ENCODE measurements at regions not wholly inside any gene's neighbourhood (a gene's known extent, or its start where the extent isn't known, plus 50 kb on each side); places are given as distances from the start of the nearest gene placed in this dataset.
A peak's percentile ranks its signal among the peaks of the same experiment; 100 is the strongest.

- H3K4me3 ChIP-seq (ENCODE audit: control insufficient read depth, low read depth, low read length): no peak overlapping the region
- TF ChIP-seq CTCF (conservative IDR thresholded peaks at IDR 0.05; ENCODE audit: control insufficient read depth, insufficient read depth, low read depth, low read length): no peak
- peak; percentile 100 for DNase-seq (ENCODE audit: low read depth)
Observed at GRCh38 chr4:19945979-19946380, 305.7 kb upstream of the SLIT2 start.

- H3K4me3 ChIP-seq (ENCODE audit: control insufficient read depth, low read depth, low read length): no peak overlapping the region
- no peak for DNase-seq (ENCODE audit: low read depth)
- TF ChIP-seq CTCF (conservative IDR thresholded peaks at IDR 0.05; ENCODE audit: control insufficient read depth, insufficient read depth, low read depth, low read length): no peak
Observed at GRCh38 chr4:19945501-19945900, 306.2 kb upstream of the SLIT2 start.

- no peak overlapping the region for H3K4me3 ChIP-seq (ENCODE audit: control insufficient read depth, low read depth, low read length)
- no peak for TF ChIP-seq CTCF (conservative IDR thresholded peaks at IDR 0.05; ENCODE audit: control insufficient read depth, insufficient read depth, low read depth, low read length)
- DNase-seq (ENCODE audit: low read depth): no peak
Observed at GRCh38 chr4:19944806-19945205, 306.9 kb upstream of the SLIT2 start.

GRCh38 chr4:19944251-19944650, 307.5 kb upstream of the SLIT2 start:
- no peak overlapping the region for H3K4me3 ChIP-seq (ENCODE audit: control insufficient read depth, low read depth, low read length)
- DNase-seq (ENCODE audit: low read depth): no peak
- TF ChIP-seq CTCF (conservative IDR thresholded peaks at IDR 0.05; ENCODE audit: control insufficient read depth, insufficient read depth, low read depth, low read length): no peak

- DNase-seq (ENCODE audit: low read depth): no peak
- no peak overlapping the region for H3K4me3 ChIP-seq (ENCODE audit: control insufficient read depth, low read depth, low read length)
- TF ChIP-seq CTCF (conservative IDR thresholded peaks at IDR 0.05; ENCODE audit: control insufficient read depth, insufficient read depth, low read depth, low read length): no peak
Observed at GRCh38 chr4:19941434-19941833, 310.3 kb upstream of the SLIT2 start.

GRCh38 chr4:19940861-19941260, 310.8 kb upstream of the SLIT2 start:
- no peak for TF ChIP-seq CTCF (conservative IDR thresholded peaks at IDR 0.05; ENCODE audit: control insufficient read depth, insufficient read depth, low read depth, low read length)
- DNase-seq (ENCODE audit: low read depth): no peak
- H3K4me3 ChIP-seq (ENCODE audit: control insufficient read depth, low read depth, low read length): no peak overlapping the region

GRCh38 chr4:19936476-19936875, 315.2 kb upstream of the SLIT2 start:
- no peak for TF ChIP-seq CTCF (conservative IDR thresholded peaks at IDR 0.05; ENCODE audit: control insufficient read depth, insufficient read depth, low read depth, low read length)
- H3K4me3 ChIP-seq (ENCODE audit: control insufficient read depth, low read depth, low read length): no peak overlapping the region
- peak; percentile 73 for DNase-seq (ENCODE audit: low read depth)
